OCI-LY3 (cell line): ENCODE measurements at regions not wholly inside any gene's neighbourhood (a gene's known extent, or its start where the extent isn't known, plus 50 kb on each side); places are given as distances from the start of the nearest gene placed in this dataset.
"Not testable (repeated sequence)": the region's sequence is repeated elsewhere in the genome, so short reads cannot be mapped to it uniquely, and the experiment has no call there.

Experiments used
- H2AFZ ChIP-seq: fragments of 200-600, 300-600 bp; shearing (Covaris generic); 2 replicates; pipeline ENCODE4 v1.6.0; 2014; ENCODE audit warnings: antibody characterized with exemption, low read depth, low read length
- H3K27ac ChIP-seq: fragments of 200-600, 300-600 bp; sonication (generic); 2 replicates; pipeline ENCODE4 v1.5.1; 2014; ENCODE audit warnings: mild to moderate bottlenecking, low read length, moderate library complexity, mixed read lengths
- H3K27me3 ChIP-seq: fragments of 200-600, 300-600 bp; sonication (generic); 2 replicates; pipeline ENCODE4 v1.6.1; 2014; ENCODE audit warnings: low read depth, low read length, mixed read lengths
- H3K36me3 ChIP-seq: fragments of 200-600, 300-600 bp; sonication (generic); replicated peaks from 2 replicates; pipeline ENCODE3; 2014; ENCODE audit warnings: low read depth, low read length, mixed read lengths
- H3K4me1 ChIP-seq: fragments of 300-600, 200-600 bp; sonication (generic); 2 replicates; pipeline ENCODE4 v1.6.1; 2014; ENCODE audit warnings: low read length, mixed read lengths
- H3K4me2 ChIP-seq: fragments of 200-600, 300-600 bp; sonication (generic); 2 replicates; pipeline ENCODE4 v1.6.1; 2014; ENCODE audit warnings: low read length, mixed read lengths
- H3K4me3 ChIP-seq: fragments of 300-600, 200-600 bp; sonication (generic); 2 replicates; pipeline ENCODE4 v1.5.1; 2014; ENCODE audit warnings: antibody characterized with exemption, mild to moderate bottlenecking, low read length, moderate library complexity
- H3K79me2 ChIP-seq: fragments of 300-600, 200-600 bp; shearing (Covaris generic); 2 replicates; pipeline ENCODE4 v1.6.1; 2014; ENCODE audit warnings: mild to moderate bottlenecking, low read length, mixed read lengths
- H3K9ac ChIP-seq: fragments of 300-600, 200-600 bp; shearing (Covaris generic); 2 replicates; pipeline ENCODE4 v1.6.0; 2014; ENCODE audit warnings: mild to moderate bottlenecking, low read length, moderate library complexity
- H3K9me3 ChIP-seq: fragments of 200-600, 300-600 bp; shearing (Covaris generic); 2 replicates; pipeline ENCODE4 v1.6.1; 2014; ENCODE audit warnings: low read length, mixed read lengths; ENCODE audit not compliant: insufficient read depth
- H4K20me1 ChIP-seq: fragments of 200-600, 300-600 bp; sonication (generic); 2 replicates; pipeline ENCODE4 v1.6.1; 2016; ENCODE audit warnings: low read length, mixed read lengths; ENCODE audit not compliant: insufficient read depth
- CTCF ChIP-seq: fragments of 200-600, 300-600 bp; sonication (generic); IDR thresholded peaks from 2 replicates; pipeline ENCODE4 v1.5.1; 2014; ENCODE audit warnings: antibody characterized with exemption, low read length, low read depth
- EZH2phosphoT487 ChIP-seq: fragments of 200-600 bp; shearing (Covaris generic); IDR thresholded peaks from 2 replicates; pipeline ENCODE4 v1.6.1; 2018; ENCODE audit warnings: antibody characterized with exemption, mixed run types, low read depth

DNA sequence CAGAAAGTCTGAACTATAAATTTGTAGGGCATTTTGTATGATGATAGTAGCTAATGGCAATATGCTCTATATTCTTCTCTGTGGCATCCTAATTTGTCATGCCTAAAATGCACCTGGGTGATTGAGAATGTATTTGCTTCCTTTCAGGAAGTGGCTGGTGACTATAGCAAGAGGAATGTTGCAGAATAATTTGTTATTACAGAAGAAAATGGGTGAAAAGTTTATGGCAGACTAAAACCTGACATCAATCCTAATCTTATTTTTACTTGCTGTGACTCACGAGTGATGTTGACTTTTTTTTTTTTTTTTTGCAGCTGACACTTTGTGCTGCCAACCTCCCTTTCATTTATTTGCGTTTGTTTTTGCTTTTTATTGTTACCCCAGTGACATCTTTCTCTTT is 141.1 kb downstream of the MSL3 start:
- Histone ChIP-seq H3K4me3 (no peak overlapping the region), H3K36me3 (no peaks in the 10 kb centered on the region), H3K9me3 (no peaks in the 10 kb centered on the region), H4K20me1 (no peaks in the 10 kb centered on the region), H3K9ac (no peak overlapping the region), H3K27ac (no peak overlapping the region), H3K27me3 (no peaks in the 10 kb centered on the region), H3K79me2 (no peaks in the 10 kb centered on the region), H3K4me2 (no peak overlapping the region), H3K4me1 (no peaks in the 10 kb centered on the region), H2AFZ (no peak overlapping the region)
- TF ChIP-seq CTCF, result no peak
- no peak for TF ChIP-seq EZH2phosphoT487

- not testable (repeated sequence) for H3K79me2 ChIP-seq, H3K4me2 ChIP-seq, H3K36me3 ChIP-seq, H3K9ac ChIP-seq, H2AFZ ChIP-seq, H3K27ac ChIP-seq, H3K9me3 ChIP-seq, H3K4me3 ChIP-seq, H4K20me1 ChIP-seq, H3K4me1 ChIP-seq, H3K27me3 ChIP-seq
Measured at GRCh38 chrX:11905933-11906332, 147.9 kb downstream of the MSL3 start.

DNA sequence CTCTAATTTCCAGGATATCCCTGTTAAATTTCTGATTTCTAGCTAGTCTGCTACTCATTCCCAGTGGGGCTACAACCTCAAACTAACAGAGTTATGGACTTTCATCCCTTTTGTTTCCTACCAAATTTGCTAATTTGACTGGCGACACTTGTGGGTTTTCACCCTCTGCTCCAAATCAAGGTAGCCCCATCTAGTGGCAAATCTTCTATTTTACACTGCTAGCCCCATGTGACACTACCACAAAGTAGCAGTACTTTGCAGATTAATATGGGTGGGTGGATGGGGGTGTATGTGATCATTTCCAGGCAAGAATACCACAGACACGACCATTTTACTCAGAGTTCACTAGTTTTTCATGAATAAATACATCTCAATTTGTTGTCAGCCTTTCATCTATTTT is 150.3 kb downstream of the MSL3 start:
- H3K4me1 ChIP-seq, result peaks cover 8% of the 10 kb centered on the region
- H4K20me1 ChIP-seq, result no peaks in the 10 kb centered on the region
- H3K79me2 ChIP-seq, result no peaks in the 10 kb centered on the region
- H3K36me3 ChIP-seq, result no peaks in the 10 kb centered on the region
- no peaks in the 10 kb centered on the region for H3K9me3 ChIP-seq
- H3K4me2 ChIP-seq, result peak overlapping the region; percentile 70
- TF ChIP-seq EZH2phosphoT487 (no peak), CTCF (peak; percentile 68)
- no peak overlapping the region for H3K27ac ChIP-seq
- peak overlapping the region; percentile 20; the same call in 1 of the 2 replicates for H3K9ac ChIP-seq
- peak overlapping the region; percentile 70 for H2AFZ ChIP-seq
- H3K4me3 ChIP-seq, result peak overlapping the region; percentile 47
- H3K27me3 ChIP-seq, result no peaks in the 10 kb centered on the region

GRCh38 chrX:11913001-11913400 is 155.0 kb downstream of the MSL3 start:
- Histone ChIP-seq H4K20me1 (no peaks in the 10 kb centered on the region), H3K36me3 (no peaks in the 10 kb centered on the region), H3K27ac (no peak overlapping the region), H3K4me2 (no peak overlapping the region), H3K4me1 (peaks cover 8% of the 10 kb centered on the region), H3K4me3 (no peak overlapping the region), H3K9ac (no peak overlapping the region), H3K27me3 (no peaks in the 10 kb centered on the region), H2AFZ (no peak overlapping the region), H3K79me2 (no peaks in the 10 kb centered on the region), H3K9me3 (no peaks in the 10 kb centered on the region)
- TF ChIP-seq EZH2phosphoT487, result no peak
- no peak for TF ChIP-seq CTCF

DNA sequence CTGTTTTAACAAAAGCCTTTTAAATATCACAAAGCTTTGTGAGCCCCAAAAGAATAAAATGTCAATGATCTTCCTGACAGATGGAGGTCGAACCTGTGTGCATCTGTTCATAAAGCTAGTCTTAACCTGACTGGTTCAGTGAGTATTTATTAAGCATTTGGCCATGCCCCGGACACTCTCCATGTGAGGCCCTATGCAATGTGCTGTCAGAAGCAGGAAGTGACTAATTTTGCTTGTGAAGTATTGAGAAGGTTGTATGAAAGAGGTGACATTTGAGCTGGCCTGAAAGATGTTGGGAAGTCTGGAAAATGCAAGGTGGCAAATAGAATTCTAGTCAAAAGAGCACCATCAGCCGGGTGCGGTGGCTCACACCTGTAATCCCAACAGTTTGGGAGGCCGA is 171.4 kb downstream of the MSL3 start:
- TF ChIP-seq EZH2phosphoT487 (no peak), CTCF (no peak)
- H2AFZ ChIP-seq, result no peak overlapping the region
- H4K20me1 ChIP-seq, result no peaks in the 10 kb centered on the region
- no peak overlapping the region for H3K4me3 ChIP-seq
- H3K9ac ChIP-seq, result no peak overlapping the region
- H3K4me1 ChIP-seq, result no peaks in the 10 kb centered on the region
- no peaks in the 10 kb centered on the region for H3K27me3 ChIP-seq
- H3K4me2 ChIP-seq, result no peak overlapping the region
- 0 out of 2 replicates have a peak, but pooled peaks cover 3% of the 10 kb centered on the region for H3K9me3 ChIP-seq
- no peaks in the 10 kb centered on the region for H3K79me2 ChIP-seq
- no peaks in the 10 kb centered on the region for H3K36me3 ChIP-seq
- no peak overlapping the region for H3K27ac ChIP-seq
